HT-29 (cell line): ENCODE measurements at regions not wholly inside any gene's neighbourhood (a gene's known extent, or its start where the extent isn't known, plus 50 kb on each side); places are given as distances from the start of the nearest gene placed in this dataset.
A peak's percentile ranks its signal among the peaks of the same experiment; 100 is the strongest.
"Not testable (repeated sequence)": the region's sequence is repeated elsewhere in the genome, so short reads cannot be mapped to it uniquely, and the experiment has no call there.

Experiments used
- DNase-seq: peaks from one replicate; pipeline ENCODE4 v3.0.0-alpha.2; 2015; ENCODE audit warnings: low spot score

DNA sequence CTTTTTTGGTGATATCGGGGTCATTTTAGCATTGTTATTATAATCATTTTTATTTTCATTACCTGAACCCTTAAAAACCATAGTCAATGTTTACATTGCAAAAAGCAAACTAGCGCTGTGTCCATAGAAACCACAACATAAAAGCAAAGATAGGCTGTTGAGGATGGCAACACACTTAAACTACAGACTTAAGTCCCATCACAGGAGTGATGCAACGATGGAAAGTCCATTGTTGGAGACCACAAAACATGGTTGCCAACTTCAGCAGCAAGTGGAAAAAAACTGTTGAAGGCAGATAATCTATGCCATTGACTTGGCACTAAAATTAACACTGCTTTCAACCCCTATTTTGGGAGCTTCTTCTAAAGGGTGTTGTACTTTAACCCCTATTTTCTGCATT lies 398.8 kb upstream of the IGFBP3 start:
- no peak for DNase-seq

GRCh38 chr7:46318276-46318675 lies 397.2 kb upstream of the IGFBP3 start:
- DNase-seq = no peak

DNA sequence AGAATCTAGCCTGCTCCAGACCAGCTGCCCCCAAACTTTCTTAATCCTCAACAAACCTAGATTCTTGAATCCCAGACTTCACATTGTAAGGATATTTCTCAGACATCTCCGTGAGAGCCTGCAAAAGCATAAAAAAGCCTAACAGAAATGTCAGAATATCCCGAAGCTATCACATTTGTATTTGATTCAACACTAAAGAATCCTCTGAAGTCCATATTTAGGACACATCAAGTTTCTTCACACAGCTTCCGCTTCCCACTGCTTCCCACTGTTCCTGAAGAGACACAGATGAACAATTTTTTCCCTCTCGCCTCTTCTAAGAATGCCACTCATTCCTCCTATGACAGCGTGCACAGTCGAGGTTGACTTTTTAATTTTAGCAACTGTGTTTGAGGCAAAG lies 396.2 kb upstream of the IGFBP3 start:
- no peak for DNase-seq

- no peak for DNase-seq
Observed at GRCh38 chr7:46315891-46316290, 394.8 kb upstream of the IGFBP3 start.

DNA sequence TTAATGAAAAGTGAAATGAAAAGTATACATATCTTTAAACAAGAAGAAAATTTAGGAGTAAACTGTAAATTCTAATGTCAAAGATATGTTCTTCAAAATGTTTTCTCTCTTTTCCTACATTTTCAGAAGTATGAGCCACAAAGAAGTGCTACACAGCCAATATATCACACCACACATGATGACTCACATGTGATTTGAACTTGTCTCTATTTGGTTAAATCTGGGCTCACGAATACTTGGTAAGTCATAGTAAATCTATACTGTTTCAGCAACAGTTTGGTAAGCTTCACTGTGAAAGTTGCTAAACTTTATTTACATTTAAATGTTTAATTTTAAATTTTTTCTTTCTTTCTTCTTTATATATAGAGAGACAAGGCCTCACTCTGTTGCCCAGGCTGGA lies 380.6 kb upstream of the IGFBP3 start:
- DNase-seq = no peak

GRCh38 chr7:46297515-46297914 lies 376.4 kb upstream of the IGFBP3 start:
- no peak for DNase-seq

GRCh38 chr7:46296526-46296925 lies 375.5 kb upstream of the IGFBP3 start:
- no peak for DNase-seq

GRCh38 chr7:46294381-46294780 lies 373.3 kb upstream of the IGFBP3 start:
- no peak for DNase-seq

DNA sequence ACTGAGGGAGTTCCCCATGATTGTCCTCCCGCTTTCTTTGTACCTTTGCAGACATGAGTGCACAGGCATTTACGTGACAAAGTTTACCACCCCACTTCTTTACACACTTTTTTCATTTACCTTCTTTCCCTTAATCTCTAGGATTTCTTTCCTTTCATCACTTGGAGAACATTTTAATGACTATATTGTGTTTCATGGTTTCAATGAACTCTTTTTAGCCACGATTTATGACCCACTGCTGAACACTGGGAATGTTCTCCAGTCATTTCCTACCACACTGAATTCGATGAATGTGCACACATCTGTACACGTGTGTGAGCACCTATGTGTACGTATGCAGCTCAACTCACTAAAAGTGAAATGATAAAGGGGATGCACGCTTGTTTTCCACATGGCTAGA lies 371.7 kb upstream of the IGFBP3 start:
- no peak for DNase-seq

DNA sequence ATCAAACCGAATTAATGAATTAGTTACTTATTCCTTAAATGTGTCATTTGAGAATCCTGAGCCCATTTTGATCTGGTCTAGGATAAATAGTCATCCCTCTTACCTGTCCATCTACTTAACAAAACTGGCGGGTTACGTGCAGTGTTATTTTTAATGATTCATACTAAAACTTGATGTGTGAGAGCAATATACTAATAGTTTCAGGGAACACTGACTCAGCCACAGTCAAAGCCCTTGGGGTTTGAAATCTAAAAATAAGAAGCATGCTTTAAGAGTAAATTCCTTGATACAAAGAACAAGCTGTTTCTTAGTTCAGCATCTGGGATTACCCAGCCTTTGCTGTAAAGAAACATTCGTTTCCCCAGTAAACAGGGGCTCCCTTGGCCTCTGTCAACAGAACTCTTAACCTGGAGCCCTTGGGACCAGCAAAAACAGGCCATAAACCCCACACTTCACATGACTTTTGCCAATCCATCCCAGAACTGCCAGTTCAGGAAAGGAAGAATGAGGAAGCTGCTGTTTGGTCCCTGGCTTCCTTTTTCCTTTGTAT lies 370.6 kb upstream of the IGFBP3 start:
- DNase-seq = no peak

- no peak for DNase-seq
Observed at GRCh38 chr7:46291050-46291438, 370.0 kb upstream of the IGFBP3 start.

DNA sequence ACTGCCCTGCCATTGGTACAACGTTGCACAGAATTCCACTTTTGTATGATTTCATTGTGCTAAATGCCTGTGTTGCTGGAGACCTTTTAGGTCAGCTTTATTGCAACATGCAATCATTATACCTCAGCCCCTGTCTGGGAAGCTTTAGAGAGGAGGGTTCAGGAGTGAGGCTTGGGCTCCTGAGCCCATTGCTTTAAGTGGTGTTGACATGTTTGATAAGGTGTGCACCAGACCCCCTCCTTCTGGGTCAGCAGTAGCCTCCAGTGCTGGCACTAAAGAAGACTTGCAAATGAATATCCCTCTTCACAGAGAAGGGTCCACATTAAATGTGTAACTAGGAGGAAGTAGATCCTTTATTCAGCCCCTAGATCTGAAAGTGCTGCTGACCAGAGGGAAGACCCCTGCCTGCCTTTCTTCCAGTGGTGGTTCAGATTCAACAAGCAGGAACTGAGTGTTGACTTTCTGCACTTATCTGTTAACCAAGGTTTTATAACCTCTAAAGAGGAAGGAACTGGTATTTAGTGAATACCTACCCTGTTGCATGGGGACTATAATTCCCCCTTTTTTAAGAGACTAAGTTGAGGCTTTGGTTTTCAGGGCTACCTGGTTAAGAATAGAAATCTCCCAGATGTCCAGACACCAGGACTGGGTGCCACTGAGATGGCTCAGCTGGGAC lies 369.4 kb upstream of the IGFBP3 start:
- DNase-seq = no peak

GRCh38 chr7:46288861-46289260 lies 367.8 kb upstream of the IGFBP3 start:
- DNase-seq = no peak

GRCh38 chr7:46288010-46288409 lies 366.9 kb upstream of the IGFBP3 start:
- no peak for DNase-seq

DNA sequence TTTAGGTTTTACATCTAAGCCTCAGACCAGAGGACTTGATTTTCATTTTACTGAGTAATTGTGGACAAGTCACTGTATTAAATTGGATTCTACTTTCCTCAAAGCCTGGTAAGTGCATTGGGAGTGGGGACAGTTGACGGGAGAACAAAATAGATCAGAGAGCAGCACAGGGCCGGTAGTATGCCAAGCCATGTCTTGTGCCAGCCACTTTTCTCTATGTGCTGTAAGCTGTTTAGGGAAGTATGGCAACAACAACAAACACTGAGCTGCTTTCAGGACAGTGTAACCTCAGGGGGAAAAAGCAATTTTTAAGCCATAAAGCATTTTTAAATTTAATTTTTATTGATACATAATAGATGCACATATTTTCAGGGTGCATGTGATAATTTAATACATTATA lies 365.9 kb upstream of the IGFBP3 start:
- no peak for DNase-seq

- no peak for DNase-seq
Observed at GRCh38 chr7:46286356-46286755, 365.3 kb upstream of the IGFBP3 start.

- DNase-seq = no peak
Observed at GRCh38 chr7:46285878-46286277, 364.8 kb upstream of the IGFBP3 start.

DNA sequence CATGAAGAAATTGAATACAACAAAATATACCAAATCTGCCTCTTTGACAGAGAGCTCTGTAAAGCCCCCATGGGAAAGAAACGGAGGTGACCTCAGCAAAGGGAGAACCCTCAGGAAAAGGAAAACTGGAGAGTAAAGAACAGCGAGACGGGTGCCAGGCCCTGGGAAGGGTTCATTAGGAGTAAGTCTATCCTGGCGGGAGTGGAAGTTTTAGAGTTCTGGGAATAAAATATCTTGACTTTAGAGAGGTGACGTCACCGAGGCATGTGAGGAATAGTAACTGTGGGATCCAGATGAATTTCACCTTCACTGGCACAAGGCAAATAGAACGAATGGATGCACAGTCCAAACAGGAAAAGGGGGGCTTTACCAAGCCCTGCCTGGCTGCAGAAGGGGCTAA lies 362.8 kb upstream of the IGFBP3 start:
- DNase-seq = no peak

DNA sequence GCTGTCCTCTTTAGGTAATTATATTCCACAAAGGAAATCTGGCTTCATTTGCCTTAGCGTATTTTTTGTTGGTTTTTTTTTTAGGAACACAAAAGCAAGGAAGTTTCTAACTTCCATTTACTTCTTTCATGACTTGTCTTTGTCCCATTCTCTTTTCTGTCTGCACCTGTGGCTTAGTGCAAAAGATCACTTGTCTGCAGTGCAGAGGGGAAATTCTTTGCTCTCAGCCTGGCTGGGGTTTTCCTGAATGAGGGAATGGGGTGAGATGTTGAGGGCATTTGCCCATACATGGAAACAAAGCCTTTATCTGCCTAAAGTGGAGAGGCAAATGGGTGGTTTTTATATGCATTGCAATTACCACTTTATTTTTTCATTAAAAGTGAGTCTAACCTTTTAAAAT lies 361.1 kb upstream of the IGFBP3 start:
- DNase-seq = peak; percentile 23

DNA sequence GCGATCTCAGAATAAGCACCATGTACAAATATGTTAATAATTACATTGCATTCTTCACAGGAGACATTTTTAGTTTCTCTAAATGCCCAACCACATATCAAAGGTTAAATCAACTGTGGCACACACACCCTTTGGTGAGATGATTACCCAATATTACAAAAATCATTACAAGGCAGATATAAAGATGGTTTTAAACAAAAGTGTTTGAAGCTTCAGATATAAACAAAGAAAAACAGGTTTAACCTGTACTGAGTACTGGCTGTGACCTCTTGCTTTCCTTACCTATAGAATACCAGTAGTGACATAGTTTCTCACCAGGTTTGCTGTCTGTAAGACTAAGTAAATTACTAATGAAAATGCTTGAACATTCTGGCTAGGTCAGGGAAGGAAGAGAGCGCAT lies 360.0 kb upstream of the IGFBP3 start:
- peak; percentile 91 for DNase-seq

GRCh38 chr7:46279290-46279689 lies 358.2 kb upstream of the IGFBP3 start:
- DNase-seq = no peak

- no peak for DNase-seq
Observed at GRCh38 chr7:46264646-46265045, 343.6 kb upstream of the IGFBP3 start.

DNA sequence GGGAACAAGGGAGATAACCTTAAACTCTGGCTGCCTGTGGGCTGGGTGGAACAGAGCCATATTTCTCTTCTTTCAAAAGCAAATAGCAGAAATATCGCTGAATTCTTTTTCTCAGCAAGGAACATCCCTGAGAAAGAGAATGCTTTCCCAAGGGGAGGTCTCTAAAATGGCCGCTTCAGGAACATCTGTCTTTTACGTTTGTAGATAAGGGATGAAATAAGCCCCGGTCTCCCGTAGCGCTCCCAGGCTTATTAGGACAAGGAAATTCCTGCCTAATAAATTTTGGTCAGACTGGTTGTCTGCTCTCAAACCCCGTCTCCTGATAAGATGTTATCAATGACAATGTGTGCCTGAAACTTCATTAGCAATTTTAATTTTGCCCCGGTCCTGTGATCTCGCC lies 340.6 kb upstream of the IGFBP3 start:
- not testable (repeated sequence) for DNase-seq

DNA sequence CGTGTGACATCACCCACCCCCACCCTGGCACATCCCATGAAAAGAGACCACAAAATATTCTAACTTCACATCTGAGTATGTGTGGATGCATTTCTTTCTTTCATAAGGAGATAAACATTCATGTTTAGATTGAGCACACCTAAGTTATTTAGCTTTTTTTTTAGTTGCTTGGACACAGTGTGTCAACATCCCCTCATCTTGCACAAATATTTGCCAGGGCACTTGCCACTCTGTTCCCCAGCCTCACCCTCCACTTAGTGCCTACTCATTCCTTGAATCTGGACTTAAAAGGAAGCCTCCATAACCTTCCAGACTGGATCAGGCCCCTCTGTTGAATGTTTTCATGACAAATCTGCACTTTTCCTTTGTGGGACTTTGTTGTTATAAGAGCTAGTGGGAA lies 338.9 kb upstream of the IGFBP3 start:
- no peak for DNase-seq
